Tibial artery (tissue), 4 donors: ENCODE measurements at regions not wholly inside any gene's neighbourhood (a gene's known extent, or its start where the extent isn't known, plus 50 kb on each side); places are given as distances from the start of the nearest gene placed in this dataset.

ENCODE experiments used
- DNase-seq, 2 donors: peaks; one replicate each; pipeline ENCODE4 v3.0.0-alpha.2; 2019
- H3K27ac ChIP-seq, 2 donors: fragments of 200-600 bp; sonication (generic) in 1 of 2; 1 replicate in 1 of 2; 2 replicates in 1 of 2; pipeline ENCODE4 v1.5.1; 2018 to 2019; ENCODE audit warnings: mild to moderate bottlenecking in 1 of 2
- H3K27me3 ChIP-seq, 2 donors: fragments of 200-600 bp; sonication (generic) in 1 of 2; one replicate each; pipeline versions ENCODE4 v1.5.1 to v1.6.0; 2016 to 2019
- H3K36me3 ChIP-seq, 3 donors: fragments of 200-600 bp; sonication (generic) in 2 of 3; one replicate each; pipeline ENCODE4 v1.5.1; 2016 to 2019; ENCODE audit warnings: mild to moderate bottlenecking in 2 of 3
- H3K4me1 ChIP-seq, 4 donors: fragments of 200-600 bp; sonication (generic) in 2 of 4; 1 replicate in 3 of 4; 2 replicates in 1 of 4; pipeline ENCODE4 v1.5.1; 2016 to 2019
- H3K4me3 ChIP-seq, 2 donors: fragments of 200-600 bp; sonication (generic) in 1 of 2; 1 replicate in 1 of 2; 2 replicates in 1 of 2; pipeline ENCODE4 v1.5.1; 2018 to 2019; ENCODE audit warnings: mild to moderate bottlenecking in 2 of 2
- H3K9me3 ChIP-seq, 3 donors: fragments of 200-600 bp; sonication (generic) in 1 of 3; one replicate each; pipeline ENCODE4 v1.5.1; 2016 to 2019
- intact Hi-C: fragments of 100-400 bp; cut with DNase I; formaldehyde crosslinking; loops from one replicate; pipeline ENCODE4 v1.15.0; 2023; ENCODE audit warnings: low total_unique reads
- TF ChIP-seq, protein P1 (sequence below), 2 experiments: fragments of 200-600 bp in 1 of 2; fragments of 450-650 bp in 1 of 2; IDR thresholded peaks; one replicate each; pipeline ENCODE4 v1.5.1; 2017 to 2019; ENCODE audit warnings: antibody characterized with exemption in 2 of 2, mild to moderate bottlenecking in 1 of 2, moderate library complexity in 1 of 2

GRCh38 chr10:121240011-121240410 is 358.2 kb downstream of the FGFR2 start:
- H3K27ac ChIP-seq = no peak overlapping the region
- no peaks in the 10 kb centered on the region for H3K4me1 ChIP-seq
- no peak for DNase-seq
- intact Hi-C loops = no loop called here
- H3K4me3 ChIP-seq = no peak overlapping the region
- no peaks in the 10 kb centered on the region for H3K36me3 ChIP-seq
- H3K27me3 ChIP-seq = no peaks in the 10 kb centered on the region
- TF ChIP-seq, protein P1, sequence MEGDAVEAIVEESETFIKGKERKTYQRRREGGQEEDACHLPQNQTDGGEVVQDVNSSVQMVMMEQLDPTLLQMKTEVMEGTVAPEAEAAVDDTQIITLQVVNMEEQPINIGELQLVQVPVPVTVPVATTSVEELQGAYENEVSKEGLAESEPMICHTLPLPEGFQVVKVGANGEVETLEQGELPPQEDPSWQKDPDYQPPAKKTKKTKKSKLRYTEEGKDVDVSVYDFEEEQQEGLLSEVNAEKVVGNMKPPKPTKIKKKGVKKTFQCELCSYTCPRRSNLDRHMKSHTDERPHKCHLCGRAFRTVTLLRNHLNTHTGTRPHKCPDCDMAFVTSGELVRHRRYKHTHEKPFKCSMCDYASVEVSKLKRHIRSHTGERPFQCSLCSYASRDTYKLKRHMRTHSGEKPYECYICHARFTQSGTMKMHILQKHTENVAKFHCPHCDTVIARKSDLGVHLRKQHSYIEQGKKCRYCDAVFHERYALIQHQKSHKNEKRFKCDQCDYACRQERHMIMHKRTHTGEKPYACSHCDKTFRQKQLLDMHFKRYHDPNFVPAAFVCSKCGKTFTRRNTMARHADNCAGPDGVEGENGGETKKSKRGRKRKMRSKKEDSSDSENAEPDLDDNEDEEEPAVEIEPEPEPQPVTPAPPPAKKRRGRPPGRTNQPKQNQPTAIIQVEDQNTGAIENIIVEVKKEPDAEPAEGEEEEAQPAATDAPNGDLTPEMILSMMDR (IDR thresholded peaks at IDR 0.05) = no peak
- no peaks in the 10 kb centered on the region for H3K9me3 ChIP-seq

- H3K4me3 ChIP-seq = no peak overlapping the region
- no peak for DNase-seq
- no peaks in the 10 kb centered on the region for H3K9me3 ChIP-seq
- TF ChIP-seq, protein P1 (IDR thresholded peaks at IDR 0.05) = no peak
- H3K4me1 ChIP-seq = no peaks in the 10 kb centered on the region
- H3K36me3 ChIP-seq = no peaks in the 10 kb centered on the region
- intact Hi-C loops = no loop called here
- H3K27me3 ChIP-seq = no peaks in the 10 kb centered on the region
- no peak overlapping the region for H3K27ac ChIP-seq
Observed at GRCh38 chr10:121240556-121240955, 357.7 kb downstream of the FGFR2 start.

DNA sequence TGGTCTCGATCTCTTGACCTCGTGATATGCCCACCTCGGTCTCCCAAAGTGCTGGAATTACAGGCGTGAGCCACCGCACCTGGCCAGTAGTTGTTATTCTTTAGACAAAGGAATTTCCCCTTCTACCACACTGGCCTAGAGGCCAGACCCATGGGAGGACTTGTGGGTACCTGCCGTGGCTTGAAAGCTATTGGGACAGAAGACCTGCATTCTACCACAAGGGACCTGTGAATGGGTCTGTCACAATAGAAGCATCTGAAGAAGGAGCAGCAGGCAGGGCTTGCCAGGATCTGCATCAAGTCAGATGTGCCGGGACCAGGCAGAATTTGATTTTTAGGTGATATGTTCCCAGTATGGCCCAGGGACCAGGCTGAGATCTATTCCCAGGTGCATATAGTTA is 356.9 kb downstream of the FGFR2 start:
- Histone ChIP-seq H3K4me1 (no peaks in the 10 kb centered on the region), H3K27ac (no peak overlapping the region), H3K27me3 (no peaks in the 10 kb centered on the region), H3K9me3 (no peaks in the 10 kb centered on the region), H3K4me3 (no peak overlapping the region), H3K36me3 (no peaks in the 10 kb centered on the region)
- no peak for DNase-seq
- intact Hi-C loops = no loop called here
- TF ChIP-seq, protein P1 (IDR thresholded peaks at IDR 0.05) = no peak

GRCh38 chr10:121242741-121243608 is 355.3 kb downstream of the FGFR2 start:
- TF ChIP-seq, protein P1 (IDR thresholded peaks at IDR 0.05) = no peak
- Histone ChIP-seq H3K4me1 (no peaks in the 10 kb centered on the region), H3K9me3 (no peaks in the 10 kb centered on the region), H3K4me3 (no peak overlapping the region), H3K36me3 (no peaks in the 10 kb centered on the region), H3K27ac (no peak overlapping the region), H3K27me3 (no peaks in the 10 kb centered on the region)
- intact Hi-C loops = no loop called here
- no peak for DNase-seq

DNA sequence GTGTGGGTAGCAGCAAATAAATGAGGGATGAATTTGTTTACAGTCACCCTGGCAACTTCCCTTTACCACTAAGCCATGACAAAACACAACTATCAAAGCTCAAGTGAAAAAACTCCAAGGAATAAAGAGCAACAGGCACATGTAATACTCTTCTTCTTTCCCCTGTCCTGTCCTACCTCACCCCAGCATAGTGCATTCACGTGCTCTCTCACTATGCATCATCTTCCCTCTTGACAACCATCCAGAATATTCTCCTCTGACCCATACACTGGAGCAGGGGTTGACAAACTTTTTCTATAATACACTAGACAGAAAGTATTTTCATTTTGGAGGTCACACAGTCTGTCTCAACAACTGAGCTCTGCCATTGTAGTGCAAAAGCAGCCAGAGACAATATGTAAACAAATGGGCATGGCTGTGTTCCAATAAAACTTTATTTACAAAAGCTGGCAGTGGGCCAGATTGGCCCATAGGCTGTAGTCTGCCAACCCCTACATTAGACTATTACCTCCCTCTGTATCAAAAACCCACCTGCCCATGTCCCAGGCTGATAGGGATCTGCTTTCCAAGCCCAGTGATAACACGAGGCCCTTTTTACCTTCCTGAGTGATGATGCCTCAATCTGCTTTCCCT is 354.5 kb downstream of the FGFR2 start:
- Histone ChIP-seq H3K27ac (no peak overlapping the region), H3K4me1 (no peaks in the 10 kb centered on the region), H3K4me3 (no peak overlapping the region), H3K36me3 (no peaks in the 10 kb centered on the region), H3K27me3 (no peaks in the 10 kb centered on the region), H3K9me3 (no peaks in the 10 kb centered on the region)
- TF ChIP-seq, protein P1 (IDR thresholded peaks at IDR 0.05) = no peak
- no peak for DNase-seq
- intact Hi-C loops = no loop called here
